K562 (cell line): ENCODE measurements at regions not wholly inside any gene's neighbourhood (a gene's known extent, or its start where the extent isn't known, plus 50 kb on each side); places are given as distances from the start of the nearest gene placed in this dataset.

Experiments
- CBX3 ChIP-seq, 2 experiments: IDR thresholded peaks; 1 replicate in 1 of 2; 2 replicates in 1 of 2; pipeline ENCODE4 v1.6.1; 2012; ENCODE audit warnings: inconsistent platforms in 2 of 2, low read length in 2 of 2, borderline replicate concordance in 1 of 2, control low read depth in 1 of 2
- CHCHD3 ChIP-seq: fragments of 250-450 bp; sonication (Bioruptor Pico); IDR thresholded peaks from 2 replicates; pipeline ENCODE4 v2.1.2; 2022; ENCODE audit warnings: mild to moderate bottlenecking
- DDX20 ChIP-seq: fragments of 450-650 bp; IDR thresholded peaks from 2 replicates; pipeline ENCODE4 v1.6.1; 2016; ENCODE audit warnings: missing genetic modification characterization, low read depth, mild to moderate bottlenecking, missing compliant biosample characterization, moderate library complexity
- ESRRB ChIP-seq: fragments of 250-450 bp; sonication (Bioruptor Pico); IDR thresholded peaks from 2 replicates; pipeline ENCODE4 v1.5.0; 2020; ENCODE audit warnings: mild to moderate bottlenecking, moderate library complexity, borderline replicate concordance
- FOXK1 ChIP-seq: sonication (generic); formaldehyde crosslinking; IDR thresholded peaks from 2 replicates; pipeline ENCODE4 v1.8.0; 2022; ENCODE audit warnings: missing genetic modification reagents, mild to moderate bottlenecking, borderline replicate concordance
- GTF2A2 ChIP-seq: IDR thresholded peaks from 2 replicates; pipeline ENCODE4 v1.6.1; 2016; ENCODE audit warnings: mild to moderate bottlenecking, missing genetic modification characterization, missing compliant biosample characterization
- HDAC1 ChIP-seq, 2 experiments: fragments of 450-650 bp; IDR thresholded peaks; 2 replicates each; pipeline ENCODE4 v1.6.1; 2016 to 2017; ENCODE audit warnings: inconsistent platforms in 1 of 2, mild to moderate bottlenecking in 1 of 2, moderate library complexity in 1 of 2
- JUN ChIP-seq, 2 experiments: sonication (generic) in 1 of 2; formaldehyde crosslinking in 1 of 2; IDR thresholded peaks; 2 replicates each; pipeline versions ENCODE4 v1.6.1 to v1.8.0; 2012 to 2022; ENCODE audit warnings: borderline replicate concordance in 2 of 2, mild to moderate bottlenecking in 2 of 2, improper control_type of control experiment in 1 of 2, low read depth in 1 of 2, low read length in 1 of 2, missing genetic modification reagents in 1 of 2
- JUNB ChIP-seq: fragments of 450-650 bp; formaldehyde crosslinking; conservative IDR thresholded peaks from 2 replicates; pipeline ENCODE4 v1.4.0; 2020; ENCODE audit warnings: mild to moderate bottlenecking
- JUND ChIP-seq, 2 experiments: IDR thresholded peaks; 2 replicates in 1 of 2; 3 replicates in 1 of 2; pipeline ENCODE4 v1.6.1; 2011; ENCODE audit warnings: borderline replicate concordance in 2 of 2, low read depth in 2 of 2, low read length in 2 of 2, improper control_type of control experiment in 1 of 2, missing biosample characterization in 1 of 2, missing genetic modification characterization in 1 of 2, missing genetic modification reagents in 1 of 2
- MTA3 ChIP-seq: fragments of 450-650 bp; formaldehyde crosslinking; IDR thresholded peaks from 2 replicates; pipeline ENCODE4 v1.6.1; 2017; ENCODE audit warnings: mild to moderate bottlenecking, borderline replicate concordance
- MTF1 ChIP-seq: fragments of 250-450 bp; sonication (Bioruptor Pico); IDR thresholded peaks from 2 replicates; pipeline ENCODE4 v1.9.0; 2021; ENCODE audit warnings: moderate library complexity, mild to moderate bottlenecking, inconsistent platforms, borderline replicate concordance
- NFRKB ChIP-seq: fragments of 450-650 bp; IDR thresholded peaks from 2 replicates; pipeline ENCODE4 v1.6.1; 2016; ENCODE audit warnings: low read depth
- NONO ChIP-seq, 2 experiments: fragments of 200-400 bp in 1 of 2; fragments of 450-650 bp in 1 of 2; formaldehyde crosslinking in 1 of 2; IDR thresholded peaks; 2 replicates each; pipeline ENCODE4 v1.6.1; 2017; ENCODE audit warnings: low read depth in 2 of 2, mild to moderate bottlenecking in 2 of 2, moderate library complexity in 2 of 2, low read length in 1 of 2
- POLR2AphosphoS5 ChIP-seq: IDR thresholded peaks from 2 replicates; pipeline ENCODE4 v1.6.1; 2011; ENCODE audit warnings: mild to moderate bottlenecking, low read depth, low read length, moderate library complexity; ENCODE audit not compliant: control insufficient read depth, insufficient read depth
- PPARD ChIP-seq: fragments of 250-450 bp; sonication (Bioruptor Pico); IDR thresholded peaks from 2 replicates; pipeline ENCODE4 v1.8.0; 2022; ENCODE audit warnings: inconsistent platforms, mild to moderate bottlenecking, moderate library complexity
- TSC22D4 ChIP-seq: fragments of 450-650 bp; IDR thresholded peaks from 2 replicates; pipeline ENCODE4 v1.6.1; 2016; ENCODE audit warnings: missing genetic modification characterization, missing biosample characterization, control low read depth
- ZNF347 ChIP-seq: fragments of 450-650 bp; formaldehyde crosslinking; IDR thresholded peaks from 2 replicates; pipeline ENCODE4 v1.4.0; 2020; ENCODE audit warnings: low read depth, mild to moderate bottlenecking, moderate library complexity
- TF ChIP-seq, protein P1 (sequence below): sonication (generic); formaldehyde crosslinking; IDR thresholded peaks from 2 replicates; pipeline ENCODE4 v1.5.0; 2020; ENCODE audit warnings: missing genetic modification reagents
- TF ChIP-seq, protein P2 (sequence below): conservative IDR thresholded peaks from 2 replicates; pipeline ENCODE4 v1.6.1; 2011; ENCODE audit warnings: low read depth, mild to moderate bottlenecking, low read length; ENCODE audit not compliant: control insufficient read depth
- TF ChIP-seq, protein P3 (sequence below): IDR thresholded peaks from 3 replicates; pipeline ENCODE4 v1.6.1; 2011; ENCODE audit warnings: borderline replicate concordance, mild to moderate bottlenecking; ENCODE audit not compliant: insufficient read length, insufficient read depth

DNA sequence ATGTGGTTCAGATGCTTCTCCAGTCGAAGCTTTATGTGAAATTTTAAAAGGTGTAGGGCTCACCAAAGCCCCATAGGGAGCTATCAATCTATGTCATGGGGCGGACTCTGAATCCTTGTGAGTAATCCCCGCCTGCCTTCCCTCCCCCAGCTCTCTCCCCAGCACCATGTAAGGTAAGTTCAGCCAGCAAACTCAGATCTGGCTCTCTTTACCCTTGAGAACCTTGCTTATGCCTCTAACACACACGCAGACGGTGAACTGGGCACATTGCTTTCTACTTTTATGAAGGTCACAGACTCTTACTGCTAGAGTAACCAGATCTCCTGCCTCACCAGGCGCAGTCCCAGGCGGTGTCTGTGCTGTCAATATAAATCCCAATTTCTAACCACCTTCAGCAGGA, 82.6 kb upstream of the CNKSR3 start (continued):
- TF ChIP-seq JUN (IDR thresholded peaks at IDR 0.05; ENCODE audit: borderline replicate concordance, low read depth, low read length) = peak; percentile 22; the same call in 1 of the 2 replicates
- TF ChIP-seq JUN (CRISPR knock-in tag; IDR thresholded peaks at IDR 0.05; ENCODE audit: borderline replicate concordance) = no peak
- TF ChIP-seq ESRRB (CRISPR knock-in tag) = no peak
- no peak for TF ChIP-seq PPARD
- no peak for TF ChIP-seq TSC22D4
- no peak for TF ChIP-seq FOXK1 (CRISPR knock-in tag)
- 0 out of 2 replicates have a peak, but pooled peaks have one; percentile 22 for TF ChIP-seq POLR2AphosphoS5
- no peak for TF ChIP-seq ZNF347 (CRISPR knock-in tag)
- no peak for TF ChIP-seq CHCHD3 (CRISPR knock-in tag)
- no peak for TF ChIP-seq JUNB (CRISPR knock-in tag)
- TF ChIP-seq, protein P1, sequence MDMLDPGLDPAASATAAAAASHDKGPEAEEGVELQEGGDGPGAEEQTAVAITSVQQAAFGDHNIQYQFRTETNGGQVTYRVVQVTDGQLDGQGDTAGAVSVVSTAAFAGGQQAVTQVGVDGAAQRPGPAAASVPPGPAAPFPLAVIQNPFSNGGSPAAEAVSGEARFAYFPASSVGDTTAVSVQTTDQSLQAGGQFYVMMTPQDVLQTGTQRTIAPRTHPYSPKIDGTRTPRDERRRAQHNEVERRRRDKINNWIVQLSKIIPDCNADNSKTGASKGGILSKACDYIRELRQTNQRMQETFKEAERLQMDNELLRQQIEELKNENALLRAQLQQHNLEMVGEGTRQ (CRISPR knock-in tag) = no peak
- TF ChIP-seq, protein P2, sequence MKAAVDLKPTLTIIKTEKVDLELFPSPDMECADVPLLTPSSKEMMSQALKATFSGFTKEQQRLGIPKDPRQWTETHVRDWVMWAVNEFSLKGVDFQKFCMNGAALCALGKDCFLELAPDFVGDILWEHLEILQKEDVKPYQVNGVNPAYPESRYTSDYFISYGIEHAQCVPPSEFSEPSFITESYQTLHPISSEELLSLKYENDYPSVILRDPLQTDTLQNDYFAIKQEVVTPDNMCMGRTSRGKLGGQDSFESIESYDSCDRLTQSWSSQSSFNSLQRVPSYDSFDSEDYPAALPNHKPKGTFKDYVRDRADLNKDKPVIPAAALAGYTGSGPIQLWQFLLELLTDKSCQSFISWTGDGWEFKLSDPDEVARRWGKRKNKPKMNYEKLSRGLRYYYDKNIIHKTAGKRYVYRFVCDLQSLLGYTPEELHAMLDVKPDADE = no peak
- peak; percentile 48; the same call in 1 of the 2 replicates for TF ChIP-seq JUND (IDR thresholded peaks at IDR 0.05; ENCODE audit: borderline replicate concordance, low read depth, low read length)
- TF ChIP-seq JUND (tag; IDR thresholded peaks at IDR 0.05; ENCODE audit: borderline replicate concordance, low read depth, low read length) = peak; percentile 11; the same call in 1 of the 3 replicates
- no peak for TF ChIP-seq DDX20 (tag)
- no peak for TF ChIP-seq CBX3 (IDR thresholded peaks at IDR 0.05; ENCODE audit: borderline replicate concordance in 1 of 2, low read length in 2 of 2)
- TF ChIP-seq NONO (IDR thresholded peaks at IDR 0.05; ENCODE audit: low read depth in 2 of 2, low read length in 1 of 2) = no peak
- TF ChIP-seq HDAC1 (IDR thresholded peaks at IDR 0.05) = no peak
- no peak for TF ChIP-seq NFRKB
- no peak for TF ChIP-seq MTF1 (CRISPR knock-in tag)
- TF ChIP-seq MTA3 = 0 out of 2 replicates have a peak, but pooled peaks have one; percentile 18
- TF ChIP-seq, protein P3, sequence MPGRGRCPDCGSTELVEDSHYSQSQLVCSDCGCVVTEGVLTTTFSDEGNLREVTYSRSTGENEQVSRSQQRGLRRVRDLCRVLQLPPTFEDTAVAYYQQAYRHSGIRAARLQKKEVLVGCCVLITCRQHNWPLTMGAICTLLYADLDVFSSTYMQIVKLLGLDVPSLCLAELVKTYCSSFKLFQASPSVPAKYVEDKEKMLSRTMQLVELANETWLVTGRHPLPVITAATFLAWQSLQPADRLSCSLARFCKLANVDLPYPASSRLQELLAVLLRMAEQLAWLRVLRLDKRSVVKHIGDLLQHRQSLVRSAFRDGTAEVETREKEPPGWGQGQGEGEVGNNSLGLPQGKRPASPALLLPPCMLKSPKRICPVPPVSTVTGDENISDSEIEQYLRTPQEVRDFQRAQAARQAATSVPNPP = no peak
- TF ChIP-seq GTF2A2 (tag) = no peak
